OCI-LY3 (cell line): ENCODE measurements at regions not wholly inside any gene's neighbourhood (a gene's known extent, or its start where the extent isn't known, plus 50 kb on each side); places are given as distances from the start of the nearest gene placed in this dataset.

Source experiments
- CTCF ChIP-seq: fragments of 200-600, 300-600 bp; sonication (generic); IDR thresholded peaks from 2 replicates; pipeline ENCODE4 v1.5.1; 2014; ENCODE audit warnings: antibody characterized with exemption, low read length, low read depth
- EZH2phosphoT487 ChIP-seq: fragments of 200-600 bp; shearing (Covaris generic); IDR thresholded peaks from 2 replicates; pipeline ENCODE4 v1.6.1; 2018; ENCODE audit warnings: antibody characterized with exemption, mixed run types, low read depth

- TF ChIP-seq CTCF: no peak
- TF ChIP-seq EZH2phosphoT487: no peak
Observed at GRCh38 chr6:134669485-134669884, 280.4 kb downstream of the ALDH8A1 start.
